ENCODE measurements at regions not wholly inside any gene's neighbourhood (a gene's known extent, or its start where the extent isn't known, plus 50 kb on each side); places are given as distances from the start of the nearest gene placed in this dataset.
"Not testable (repeated sequence)": the region's sequence is repeated elsewhere in the genome, so short reads cannot be mapped to it uniquely, and the experiment has no call there.

- DNase-seq (ENCODE audit: low read depth, low spot score): no peak
Observed at GRCh38 chr11:26896719-26897118, 97.2 kb upstream of the FIBIN start.

GRCh38 chr11:26898799-26899198 is 95.1 kb upstream of the FIBIN start:
- no peak for DNase-seq (ENCODE audit: low read depth, low spot score)

- DNase-seq (ENCODE audit: low read depth, low spot score): no peak
Observed at GRCh38 chr11:26901162-26901561, 92.8 kb upstream of the FIBIN start.

GRCh38 chr11:26904132-26904531 is 89.8 kb upstream of the FIBIN start:
- DNase-seq (ENCODE audit: low read depth, low spot score): no peak

GRCh38 chr11:26904801-26905200 is 89.1 kb upstream of the FIBIN start:
- DNase-seq (ENCODE audit: low read depth, low spot score): no peak

- no peak for DNase-seq (ENCODE audit: low read depth, low spot score)
Observed at GRCh38 chr11:26905368-26905767, 88.5 kb upstream of the FIBIN start.

GRCh38 chr11:26909515-26909914 is 84.4 kb upstream of the FIBIN start:
- no peak for DNase-seq (ENCODE audit: low read depth, low spot score)

GRCh38 chr11:26909991-26910591 is 83.8 kb upstream of the FIBIN start:
- DNase-seq (ENCODE audit: low read depth, low spot score): no peak

- no peak for DNase-seq (ENCODE audit: low read depth, low spot score)
Observed at GRCh38 chr11:26914968-26915367, 78.9 kb upstream of the FIBIN start.

GRCh38 chr11:26916805-26917204 is 77.1 kb upstream of the FIBIN start:
- no peak for DNase-seq (ENCODE audit: low read depth, low spot score)

- DNase-seq (ENCODE audit: low read depth, low spot score): no peak
Observed at GRCh38 chr11:26928582-26928981, 65.3 kb upstream of the FIBIN start.

GRCh38 chr11:26929806-26930517 is 64.0 kb upstream of the FIBIN start:
- DNase-seq (ENCODE audit: low read depth, low spot score): no peak

- DNase-seq (ENCODE audit: low read depth, low spot score): no peak
Observed at GRCh38 chr11:26930518-26931247, 63.2 kb upstream of the FIBIN start.

GRCh38 chr11:26931248-26931631 is 62.7 kb upstream of the FIBIN start:
- no peak for DNase-seq (ENCODE audit: low read depth, low spot score)

- DNase-seq (ENCODE audit: low read depth, low spot score): no peak
Observed at GRCh38 chr11:26931881-26932280, 62.0 kb upstream of the FIBIN start.

- DNase-seq (ENCODE audit: low read depth, low spot score): no peak
Observed at GRCh38 chr11:26936109-26936508, 57.8 kb upstream of the FIBIN start.

GRCh38 chr11:26937386-26937785 is 56.5 kb upstream of the FIBIN start:
- no peak for DNase-seq (ENCODE audit: low read depth, low spot score)

GRCh38 chr11:26940501-26940900 is 53.4 kb upstream of the FIBIN start:
- DNase-seq (ENCODE audit: low read depth, low spot score): not testable (repeated sequence)

- DNase-seq (ENCODE audit: low read depth, low spot score): no peak
Observed at GRCh38 chr11:26942356-26942755, 51.6 kb upstream of the FIBIN start.

- no peak for DNase-seq (ENCODE audit: low read depth, low spot score)
Observed at GRCh38 chr11:26943636-26944035, 50.3 kb upstream of the FIBIN start.

Data from iPS DF 19.7 (cell line).